Hypothalamus (tissue), 51 donors: ENCODE measurements at regions not wholly inside any gene's neighbourhood (a gene's known extent, or its start where the extent isn't known, plus 50 kb on each side); places are given as distances from the start of the nearest gene placed in this dataset.
"Not testable (repeated sequence)": the region's sequence is repeated elsewhere in the genome, so short reads cannot be mapped to it uniquely, and the experiment has no call there.

Experiments used
- DNase-seq, 51 donors: peaks; one replicate each; lab custom pipeline; 2025; lab: John Stamatoyannopoulos, UW

DNA sequence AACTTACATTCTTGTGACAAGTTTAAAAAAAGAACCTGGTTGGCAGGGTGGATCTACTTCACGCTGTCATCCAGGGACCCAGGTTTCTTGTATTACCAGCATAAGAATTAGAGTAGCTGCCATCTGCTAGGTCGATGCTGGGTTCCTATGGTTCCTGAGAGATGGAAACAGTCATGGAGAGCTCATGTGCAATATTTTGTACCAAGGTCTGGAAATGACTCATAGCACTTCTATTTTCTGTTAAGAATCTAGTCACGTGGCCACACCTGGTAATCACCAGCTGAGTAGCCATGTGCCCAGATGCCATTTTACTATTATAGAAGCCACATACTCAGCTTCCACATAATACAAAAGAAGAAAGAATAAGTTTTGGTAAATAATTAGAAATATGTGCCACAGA, 171.3 kb downstream of the CD83 start:
- DNase-seq: no peak

DNA sequence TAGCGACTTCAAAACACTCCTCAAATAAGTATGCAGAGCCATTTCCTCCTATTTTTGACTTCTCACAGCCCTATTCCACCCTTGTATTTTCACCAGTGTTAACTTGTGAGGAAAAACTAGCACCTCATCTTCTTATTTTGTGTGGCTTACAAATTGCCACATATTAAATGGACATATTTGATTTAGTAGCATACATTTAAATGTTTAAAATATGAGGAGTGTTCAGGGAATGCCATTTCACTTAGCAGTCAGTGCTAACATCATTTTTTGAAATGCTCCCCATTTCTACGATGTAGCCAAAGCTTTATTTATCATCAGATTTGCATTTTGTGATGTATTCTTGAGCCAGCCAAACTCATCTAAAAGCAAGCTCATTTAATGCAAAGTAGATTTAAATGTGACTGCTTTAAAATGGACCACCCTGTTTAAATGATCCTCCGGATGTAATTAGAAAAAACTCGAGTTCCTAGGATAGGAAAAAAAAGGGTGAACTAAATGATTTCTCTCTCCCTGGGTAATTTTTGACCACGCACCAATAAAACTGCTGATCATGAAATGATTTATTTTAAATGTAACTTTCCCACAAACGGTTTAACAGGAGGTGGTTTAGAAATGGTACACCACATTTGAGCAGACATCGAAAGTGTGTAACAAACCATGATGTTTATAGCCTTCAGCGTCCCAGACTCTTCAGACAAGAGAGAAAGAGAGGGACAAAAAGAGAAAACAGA, 172.6 kb downstream of the CD83 start:
- DNase-seq: no peak

DNA sequence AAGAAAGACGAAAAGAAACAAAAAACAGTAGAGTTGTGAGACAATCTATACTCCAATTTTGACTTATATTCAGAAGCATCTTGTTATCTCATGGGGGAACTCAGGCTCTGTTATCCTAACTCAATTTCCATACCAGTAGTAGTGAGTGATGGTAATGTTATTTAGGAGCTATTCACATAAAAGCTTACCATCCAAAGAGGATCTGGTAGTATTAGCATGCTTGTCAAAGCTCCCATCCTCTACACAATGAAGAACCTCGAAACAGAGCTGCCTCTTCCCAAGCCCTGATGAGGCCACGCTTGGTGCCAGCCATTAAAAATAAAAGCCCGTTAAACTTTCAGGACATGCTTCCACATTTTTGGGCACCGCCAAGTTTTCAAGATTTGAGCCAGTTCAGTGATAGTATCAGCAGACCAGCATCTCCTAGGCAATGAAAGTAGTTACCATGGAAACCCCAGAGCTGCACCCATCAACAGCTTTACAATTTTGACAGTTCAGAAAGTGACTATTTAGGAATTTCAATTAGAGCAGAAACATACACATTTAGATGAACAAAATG, 173.3 kb downstream of the CD83 start:
- peak in 5 of 51 donors; percentile 5 to 18 (median 8) for DNase-seq

DNA sequence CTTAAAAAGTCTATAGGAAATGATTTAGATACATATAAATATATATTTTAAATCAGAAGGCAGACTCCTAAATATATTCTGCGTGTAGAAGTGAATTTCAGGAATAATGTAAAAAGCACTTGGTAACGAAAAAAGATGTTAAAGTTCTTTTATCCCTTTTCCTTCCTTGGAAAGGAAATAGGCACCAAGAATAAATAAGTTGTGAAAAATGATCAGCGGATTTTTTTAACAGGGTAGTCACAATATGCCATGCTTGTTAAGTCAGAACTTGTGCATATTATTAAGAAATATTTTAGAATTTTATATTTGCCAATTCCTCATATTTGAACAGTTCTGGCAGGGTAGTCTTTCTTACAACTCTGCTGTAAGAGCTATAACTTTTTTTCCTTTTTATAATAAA, 173.8 kb downstream of the CD83 start:
- DNase-seq: no peak

DNA sequence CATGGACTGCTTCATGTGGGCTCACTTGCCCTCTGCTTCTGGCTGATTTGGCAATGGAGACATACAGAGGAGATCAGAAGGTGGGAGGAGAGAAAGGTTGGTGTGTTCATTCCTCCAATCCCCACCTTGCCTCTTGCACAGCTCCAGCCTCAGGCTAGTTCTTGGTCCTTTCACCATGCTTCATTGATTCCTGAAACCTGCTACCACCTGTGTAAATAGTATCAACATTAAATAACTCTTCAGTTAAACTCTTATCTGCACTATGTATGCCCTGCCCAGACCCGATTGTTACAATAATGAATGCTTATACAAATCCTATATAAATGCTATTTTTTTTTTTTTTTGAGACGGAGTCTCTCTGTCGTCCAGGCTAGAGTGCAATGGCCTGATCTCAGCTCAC, 174.5 kb downstream of the CD83 start:
- DNase-seq: no peak

DNA sequence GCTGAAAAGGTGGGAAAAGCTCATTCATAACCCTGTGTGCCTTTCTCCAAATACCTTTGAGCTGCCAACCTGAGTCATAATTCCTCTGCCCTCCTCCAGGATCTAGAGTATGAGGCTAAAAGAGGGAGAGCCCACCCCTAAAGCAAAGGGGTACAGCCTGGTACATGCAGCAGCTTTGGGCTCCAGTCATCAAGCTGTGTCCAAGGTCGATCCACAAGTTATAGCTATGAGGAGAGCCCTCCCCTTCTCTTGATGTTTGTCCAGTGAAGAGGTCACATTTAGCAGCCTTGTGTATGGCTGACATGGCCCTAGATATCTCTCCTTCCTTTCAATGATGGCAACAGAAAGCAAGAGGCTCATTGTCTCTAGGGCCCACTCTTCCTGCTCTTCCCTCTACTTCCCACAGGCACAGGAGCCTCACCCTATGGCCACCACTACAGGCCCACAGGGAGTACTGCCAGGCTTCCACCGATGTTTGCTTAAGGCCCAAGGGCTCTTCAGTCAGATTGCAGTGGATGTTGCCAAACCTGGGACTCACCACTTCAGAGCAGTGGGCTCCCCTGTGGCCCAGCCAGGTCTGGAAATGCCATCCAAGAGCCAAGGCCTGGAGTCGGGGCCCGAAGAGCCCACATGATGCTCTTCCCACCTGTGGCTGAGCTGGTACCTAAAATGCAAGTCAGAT, 176.8 kb downstream of the CD83 start:
- DNase-seq: no peak

DNA sequence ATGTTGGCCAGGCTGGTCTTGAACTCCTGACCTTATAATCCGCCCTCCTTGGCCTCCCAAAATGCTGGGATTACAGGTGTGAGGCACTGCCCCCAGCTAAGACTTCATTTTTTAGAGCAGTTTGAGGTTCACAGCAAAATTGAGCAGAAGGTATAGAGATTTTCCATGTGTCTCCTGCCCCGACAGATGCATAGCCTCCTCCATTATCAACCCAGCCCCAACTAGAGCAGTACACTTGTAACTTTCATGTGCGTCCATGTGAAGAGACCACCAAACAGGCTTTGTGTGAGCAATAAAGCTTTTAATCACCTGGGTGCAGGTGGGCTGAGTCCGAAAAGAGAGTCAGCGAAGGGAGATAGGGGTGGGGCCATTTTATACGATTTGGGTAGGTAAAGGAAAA, 179.1 kb downstream of the CD83 start:
- DNase-seq: not testable (repeated sequence)

DNA sequence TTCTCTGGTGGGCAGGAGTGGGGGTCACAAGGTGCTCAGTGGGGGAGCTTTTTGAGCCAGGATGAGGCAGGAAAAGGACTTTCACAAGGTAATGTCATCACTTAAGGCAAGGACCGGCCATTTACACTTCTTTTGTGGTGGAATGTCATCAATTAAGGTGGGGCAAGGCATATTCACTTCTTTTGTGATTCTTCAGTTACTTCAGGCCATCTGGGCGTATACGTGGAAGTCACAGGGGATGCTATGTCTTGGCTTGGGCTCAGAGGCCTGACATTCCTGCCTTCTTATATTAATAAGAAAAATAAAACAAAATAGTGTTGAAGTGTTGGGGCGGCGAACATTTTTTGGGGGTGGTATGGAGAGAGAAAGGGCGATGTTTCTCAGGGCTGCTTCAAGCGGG, 179.5 kb downstream of the CD83 start:
- not testable (repeated sequence) for DNase-seq

DNA sequence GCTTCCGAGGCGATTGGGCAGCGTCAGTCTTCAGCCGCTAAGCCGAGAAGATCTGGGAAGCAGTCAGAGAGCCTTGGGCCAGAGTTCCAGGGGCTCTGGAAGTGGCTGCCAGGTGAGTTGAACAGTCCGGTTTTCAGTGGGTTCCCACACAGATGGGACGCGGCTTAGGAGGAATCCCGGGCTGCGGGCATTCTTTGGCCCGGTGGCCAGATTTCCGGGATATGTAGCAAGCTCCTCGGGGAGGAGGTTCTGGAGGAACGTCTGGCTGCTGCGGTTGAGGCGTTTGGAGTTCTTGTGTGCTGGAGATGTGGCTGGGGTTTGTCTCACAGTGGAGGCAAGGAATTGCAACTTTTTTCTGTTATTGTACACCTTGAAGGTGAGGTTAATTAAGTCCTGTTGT, 182.6 kb downstream of the CD83 start:
- not testable (repeated sequence) for DNase-seq

DNA sequence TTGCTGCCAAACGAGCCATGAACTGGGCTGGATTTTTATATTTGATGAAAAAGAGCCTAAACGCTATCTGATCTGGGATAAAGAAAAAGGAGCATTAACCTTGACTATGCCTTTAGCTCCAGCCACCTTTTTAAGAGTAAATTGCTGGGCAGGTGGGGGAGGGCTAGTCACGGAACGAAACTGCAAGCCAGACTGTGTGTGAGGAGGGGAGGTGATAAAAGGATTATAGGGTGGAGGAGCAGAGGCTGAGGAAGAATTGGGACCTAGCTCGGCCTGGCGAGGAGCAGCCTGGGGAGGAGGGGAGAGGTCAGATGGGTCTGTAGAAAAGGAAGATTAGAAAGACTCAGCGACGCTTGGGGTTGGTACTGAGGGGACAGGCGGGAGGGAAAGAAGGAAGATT, 183.1 kb downstream of the CD83 start:
- not testable (repeated sequence) for DNase-seq

DNA sequence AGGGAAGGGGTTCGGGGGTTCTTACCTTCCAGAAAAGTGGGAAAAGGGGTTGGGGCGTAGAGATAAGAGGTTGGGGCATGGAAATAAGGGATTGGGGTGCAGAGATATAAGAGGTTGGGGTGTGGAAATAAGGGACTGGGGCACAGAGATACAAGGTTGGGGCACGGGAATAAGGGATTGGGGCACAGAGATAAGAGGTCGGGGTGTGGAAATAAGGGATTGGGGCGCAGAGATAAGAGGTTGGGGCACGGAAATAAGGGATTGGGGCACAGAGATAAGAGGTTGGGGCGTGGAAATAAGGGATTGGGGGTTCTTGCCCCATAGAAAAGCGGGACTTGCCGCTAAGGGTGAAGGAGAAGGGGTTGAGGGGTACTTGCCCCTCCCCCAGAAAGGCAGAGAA, 183.9 kb downstream of the CD83 start:
- DNase-seq: not testable (repeated sequence)

DNA sequence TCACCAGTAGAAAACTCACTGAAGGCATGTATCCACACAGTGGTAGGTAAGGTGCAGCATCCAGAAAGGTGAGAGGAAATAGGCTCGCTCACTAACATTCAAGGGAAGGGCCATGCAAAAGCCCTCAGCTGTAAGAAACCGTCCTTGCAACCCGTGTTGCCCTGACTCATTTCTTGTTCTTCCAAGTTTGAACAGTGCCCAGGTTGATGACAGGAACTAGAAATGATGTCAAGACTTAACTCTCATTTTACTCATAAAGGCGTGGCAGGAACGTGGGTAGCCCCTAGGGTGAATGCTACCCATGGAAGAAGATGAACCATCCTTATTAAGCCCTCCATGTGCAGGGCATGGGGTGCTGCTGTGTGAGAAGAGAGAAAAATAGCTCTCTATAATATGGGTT, 187.6 kb downstream of the CD83 start:
- no peak for DNase-seq

DNA sequence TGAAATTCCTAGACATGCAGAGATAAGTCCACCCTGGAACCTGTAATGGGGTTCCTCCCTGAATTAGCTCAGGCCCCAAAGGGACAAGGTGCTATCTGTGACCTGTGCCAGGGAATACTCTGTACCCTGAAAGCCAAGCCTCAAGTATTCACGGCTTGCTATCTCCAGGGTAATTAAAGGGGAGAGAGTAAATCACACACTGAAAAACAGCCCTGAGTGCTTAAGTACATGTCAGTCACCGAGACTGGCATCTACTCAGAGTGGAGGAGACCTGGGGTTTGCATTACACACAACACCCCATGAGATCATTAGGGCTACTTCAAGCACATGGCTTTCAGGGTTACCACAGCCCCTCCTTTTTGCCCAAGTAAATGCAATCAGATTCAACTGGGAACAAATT, 188.1 kb downstream of the CD83 start:
- DNase-seq: no peak

DNA sequence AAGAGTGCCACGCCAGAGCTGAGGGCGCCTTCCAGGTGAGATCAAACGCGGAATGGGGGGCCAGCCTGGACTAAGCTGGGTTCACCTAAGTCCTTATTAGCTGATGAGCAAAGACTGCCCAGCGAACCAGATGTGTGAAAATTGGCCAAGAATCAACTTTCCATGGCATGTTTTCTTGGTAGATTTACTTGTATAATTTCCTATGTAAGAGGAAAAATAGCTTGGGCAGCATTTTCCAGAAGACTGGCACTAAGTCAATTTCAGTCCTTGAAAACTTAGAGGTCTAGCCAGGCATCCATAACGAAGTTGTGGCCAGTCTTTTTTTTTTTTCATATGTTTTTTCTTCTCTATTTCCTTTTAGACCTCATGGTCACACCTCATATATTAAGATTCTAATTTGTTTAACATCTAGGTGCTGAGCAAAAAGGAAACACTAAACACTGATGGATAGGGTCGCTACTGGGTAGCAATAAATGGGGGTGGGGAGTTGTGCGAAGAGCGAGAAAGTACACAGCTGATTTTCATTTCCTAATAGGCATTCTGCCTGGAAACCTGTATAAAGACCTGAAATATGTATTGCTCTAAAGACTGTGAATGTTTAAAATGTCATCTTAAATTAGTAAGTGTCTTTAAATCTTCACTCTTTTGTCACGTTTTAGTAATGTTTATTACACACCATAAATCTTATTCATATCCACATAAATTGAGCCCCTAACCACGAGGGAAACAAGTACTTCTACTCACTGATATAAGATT, 188.8 kb downstream of the CD83 start:
- no peak for DNase-seq

DNA sequence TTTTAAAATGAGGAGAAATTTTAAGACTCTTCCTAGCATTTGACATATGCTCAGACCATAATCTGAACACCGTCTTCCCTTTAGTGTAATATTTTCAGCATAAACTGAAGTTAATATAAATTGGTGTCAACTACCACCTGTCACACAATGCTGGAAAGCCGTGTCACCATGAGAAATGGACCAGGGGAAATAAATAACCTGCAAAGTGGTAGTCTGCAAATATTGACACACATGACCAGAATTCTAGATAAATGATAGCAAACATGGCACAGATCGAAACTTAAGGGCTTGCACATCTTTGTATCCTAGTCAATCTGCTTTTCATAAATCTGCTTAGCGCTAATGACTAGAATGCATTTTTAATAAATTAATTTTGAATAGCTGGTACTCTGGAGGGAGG, 191.9 kb downstream of the CD83 start:
- no peak for DNase-seq

DNA sequence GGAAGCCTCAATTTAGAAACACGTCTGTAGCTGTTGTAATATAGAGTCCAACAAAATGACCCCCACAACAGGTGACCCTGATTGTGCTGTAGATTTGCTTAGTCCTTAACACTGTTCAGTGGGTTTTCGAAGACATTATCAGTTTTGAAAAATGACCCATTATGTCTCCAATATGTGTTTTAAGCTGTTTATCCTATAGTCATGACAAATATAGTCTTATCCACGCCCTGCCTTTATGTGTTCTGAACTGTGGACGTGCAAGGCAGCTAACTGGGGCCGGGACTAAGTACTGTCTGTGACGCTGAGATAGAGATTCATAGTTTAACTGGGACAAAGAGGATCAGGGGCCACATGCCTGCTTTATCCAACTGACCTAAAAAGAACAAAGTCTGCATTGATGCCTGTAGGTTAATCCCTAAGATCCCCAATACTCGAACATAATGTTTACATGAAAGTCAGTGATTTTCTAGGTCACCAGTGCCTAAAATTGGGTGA, 192.4 kb downstream of the CD83 start:
- DNase-seq: no peak

DNA sequence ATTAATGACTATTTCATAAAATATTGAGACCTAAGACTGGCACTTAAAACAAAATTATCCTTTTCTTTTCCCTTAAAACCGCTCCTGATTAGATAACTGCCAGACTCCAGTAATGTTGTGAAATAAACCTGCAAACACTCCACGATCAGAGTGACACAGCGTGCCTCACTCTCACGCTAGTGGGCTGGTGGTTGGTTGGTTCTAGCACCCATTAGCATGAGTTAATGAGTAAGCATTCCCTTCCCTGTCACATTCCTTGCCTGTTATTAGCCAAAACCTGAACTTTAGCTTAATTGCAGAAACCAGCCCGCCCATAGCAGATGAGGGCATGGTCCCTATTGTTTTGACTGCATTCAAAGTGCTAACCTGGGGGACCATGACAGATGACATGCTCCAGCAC, 193.4 kb downstream of the CD83 start:
- DNase-seq: no peak

DNA sequence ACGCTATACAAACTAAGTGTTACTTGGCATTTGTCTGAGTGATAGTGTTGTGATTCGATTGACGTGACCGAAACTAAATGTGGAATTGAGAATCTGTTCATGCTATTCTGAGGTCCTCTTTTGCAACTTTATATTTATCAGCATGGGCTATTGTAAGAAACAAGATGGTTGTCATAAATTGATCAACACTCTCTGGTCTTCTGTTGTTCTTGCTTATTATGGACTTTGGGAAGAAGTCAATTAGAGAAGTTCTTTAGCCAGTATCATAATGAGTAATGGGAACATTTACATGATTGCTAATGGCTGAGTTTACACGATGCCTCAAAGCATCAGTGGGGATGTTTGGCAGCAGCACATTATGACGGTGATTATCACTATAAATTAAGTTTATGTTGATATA, 195.0 kb downstream of the CD83 start:
- DNase-seq: no peak

DNA sequence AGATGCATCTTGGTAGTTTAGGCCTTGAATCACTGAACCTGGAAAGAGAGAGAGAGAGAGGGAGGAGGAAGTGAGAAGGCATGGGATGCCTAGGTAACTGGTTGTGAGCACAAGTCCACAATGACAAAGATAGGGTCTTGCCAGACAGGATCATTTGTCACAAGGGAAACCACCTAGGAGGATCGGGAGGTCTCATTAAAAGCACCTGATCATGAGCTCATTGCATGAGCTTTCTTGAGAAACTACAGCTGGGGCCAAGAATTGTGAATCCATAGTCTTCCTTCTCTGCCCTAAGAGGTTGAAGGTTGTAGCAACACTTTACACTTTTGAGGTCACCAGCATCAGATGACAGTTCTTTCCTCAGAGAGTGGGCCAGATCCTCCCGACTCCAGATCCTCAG, 195.7 kb downstream of the CD83 start:
- DNase-seq: no peak

DNA sequence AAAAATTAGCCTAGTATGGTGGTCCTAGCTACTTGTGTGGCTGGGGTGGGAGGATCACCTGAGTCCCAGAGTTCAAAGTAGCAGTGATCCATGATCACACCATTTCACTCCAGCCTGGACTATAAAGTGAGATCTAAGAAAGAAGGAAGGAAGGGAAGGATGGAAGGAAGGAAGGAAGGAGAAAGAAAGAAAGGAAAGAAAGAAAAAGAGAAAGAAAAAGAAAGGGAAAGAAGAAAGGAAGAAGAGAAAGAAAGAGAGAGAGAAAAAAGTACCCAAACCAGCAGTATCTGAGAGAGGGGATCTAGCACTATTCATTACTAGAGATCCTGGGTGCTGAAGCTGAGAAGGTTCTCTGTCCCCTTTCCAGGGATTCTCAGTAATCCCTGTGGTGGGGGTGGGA, 197.8 kb downstream of the CD83 start:
- no peak for DNase-seq

DNA sequence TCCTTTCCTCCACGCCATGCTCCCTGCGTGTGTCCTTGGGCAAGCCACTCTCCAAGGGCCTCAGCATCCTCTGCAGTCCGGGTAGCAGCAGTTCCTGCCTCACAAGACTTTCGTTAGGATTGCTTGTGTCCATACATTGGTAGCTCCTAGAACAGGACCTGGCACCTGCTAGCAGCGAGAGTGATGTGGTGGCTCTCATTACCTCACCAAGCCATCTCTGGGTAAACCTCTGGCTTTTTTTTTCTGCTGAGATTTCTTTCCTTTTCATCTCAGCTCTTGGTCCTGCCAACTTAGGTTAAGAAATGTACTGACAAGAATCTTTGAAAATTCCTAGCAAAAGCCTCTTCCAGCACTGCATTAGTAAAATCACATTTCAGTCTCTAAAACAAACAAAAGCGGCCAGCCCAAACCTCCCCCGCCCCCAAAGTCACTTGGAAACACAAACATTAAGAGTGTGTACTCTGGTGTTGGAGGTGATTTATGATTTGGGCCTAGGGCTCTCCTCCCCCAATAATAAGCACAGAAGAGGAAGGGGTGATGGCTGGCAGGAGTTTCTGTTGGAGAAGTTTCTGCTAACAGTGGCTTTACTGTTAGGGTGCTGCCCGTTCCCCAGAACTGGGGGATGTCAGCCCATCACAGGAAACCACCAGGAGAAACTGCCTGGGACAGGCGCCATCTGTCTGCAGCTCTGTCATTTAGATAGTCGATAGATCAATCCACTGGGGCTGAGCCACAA, 199.2 kb downstream of the CD83 start:
- no peak for DNase-seq
